ENCODE measurements at regions not wholly inside any gene's neighbourhood (a gene's known extent, or its start where the extent isn't known, plus 50 kb on each side); places are given as distances from the start of the nearest gene placed in this dataset.
A peak's percentile ranks its signal among the peaks of the same experiment; 100 is the strongest.

- no peak for DNase-seq (ENCODE audit: low read depth)
- no peak for TF ChIP-seq CTCF (IDR thresholded peaks at IDR 0.05; ENCODE audit: insufficient read depth, low read depth, low read length, missing control alignments)
- no peak overlapping the region for H3K4me3 ChIP-seq (ENCODE audit: low read depth, low read length)
Measured at GRCh38 chr18:46318356-46318755, 214.2 kb downstream of the HAUS1 start.

- no peak for TF ChIP-seq CTCF (IDR thresholded peaks at IDR 0.05; ENCODE audit: insufficient read depth, low read depth, low read length, missing control alignments)
- no peak for DNase-seq (ENCODE audit: low read depth)
- no peak overlapping the region for H3K4me3 ChIP-seq (ENCODE audit: low read depth, low read length)
Measured at GRCh38 chr18:46319783-46320182, 215.6 kb downstream of the HAUS1 start.

GRCh38 chr18:46320297-46320696, 216.1 kb downstream of the HAUS1 start:
- DNase-seq (ENCODE audit: low read depth) = no peak
- TF ChIP-seq CTCF (IDR thresholded peaks at IDR 0.05; ENCODE audit: insufficient read depth, low read depth, low read length, missing control alignments) = peak; percentile 2
- no peak overlapping the region for H3K4me3 ChIP-seq (ENCODE audit: low read depth, low read length)

GRCh38 chr18:46320928-46321711, 216.9 kb downstream of the HAUS1 start:
- TF ChIP-seq CTCF (IDR thresholded peaks at IDR 0.05; ENCODE audit: insufficient read depth, low read depth, low read length, missing control alignments) = no peak
- no peak for DNase-seq (ENCODE audit: low read depth)
- H3K4me3 ChIP-seq (ENCODE audit: low read depth, low read length) = no peak overlapping the region

GRCh38 chr18:46321955-46322354, 217.8 kb downstream of the HAUS1 start:
- no peak for DNase-seq (ENCODE audit: low read depth)
- no peak overlapping the region for H3K4me3 ChIP-seq (ENCODE audit: low read depth, low read length)
- TF ChIP-seq CTCF (IDR thresholded peaks at IDR 0.05; ENCODE audit: insufficient read depth, low read depth, low read length, missing control alignments) = no peak

- DNase-seq (ENCODE audit: low read depth) = no peak
- no peak for TF ChIP-seq CTCF (IDR thresholded peaks at IDR 0.05; ENCODE audit: insufficient read depth, low read depth, low read length, missing control alignments)
- no peak overlapping the region for H3K4me3 ChIP-seq (ENCODE audit: low read depth, low read length)
Measured at GRCh38 chr18:46322411-46322891, 218.3 kb downstream of the HAUS1 start.

GRCh38 chr18:46322941-46323340, 218.8 kb downstream of the HAUS1 start:
- DNase-seq (ENCODE audit: low read depth) = no peak
- H3K4me3 ChIP-seq (ENCODE audit: low read depth, low read length) = no peak overlapping the region
- TF ChIP-seq CTCF (IDR thresholded peaks at IDR 0.05; ENCODE audit: insufficient read depth, low read depth, low read length, missing control alignments) = no peak
